K562 (cell line): ENCODE measurements at regions not wholly inside any gene's neighbourhood (a gene's known extent, or its start where the extent isn't known, plus 50 kb on each side); places are given as distances from the start of the nearest gene placed in this dataset.

Experiments
- ATAC-seq: fragments of 200-7000 bp; cut with Tn5 transposase; 3 replicates; pipeline ENCODE4 v1.9.1; 2020; ENCODE audit warnings: moderate library complexity
- BruUV-seq: library from RNA; stranded (reverse); fragments of 400-500 nt; replicated peaks from 2 replicates; lab custom pipeline; 2021; lab: Mats Ljungman, UMichigan
- CTCF ChIA-PET: fragments of 300-600 bp; formaldehyde crosslinking; extraction: SDS; loops from one replicate; lab custom pipeline; 2021; ENCODE audit warnings: low intra/inter-chr PET ratio; lab: Yijun Ruan, JAX
- POLR2A ChIA-PET: fragments of 300-600, 350-650 bp; sonication (Branson Sonifier 250); formaldehyde crosslinking; extraction: SDS; loops from one replicate; lab custom pipeline; 2021; ENCODE audit warnings: antibody characterized with exemption, inconsistent platforms; lab: Yijun Ruan, JAX
- DNase-seq, 4 experiments: peaks; one replicate each; pipeline versions ENCODE4 v3.0.0 to v3.0.0-alpha.2; 2011 to 2018; ENCODE audit warnings: low spot score in 3 of 4, mixed read lengths in 3 of 4; ENCODE audit errors: extremely low read depth in 1 of 4
- FAIRE-seq: peaks from 2 replicates; lab custom pipeline; 2011; peaks lifted over from hg19 to GRCh38; lab: Jason Lieb, UNC
- H2AFZ ChIP-seq: 2 replicates; pipeline ENCODE4 v1.6.0; 2011; ENCODE audit warnings: low read depth, low read length, control low read depth, inconsistent platforms
- H3K27ac ChIP-seq: fragments of 200-600 bp; 3 replicates; pipeline ENCODE4 v1.8.0; 2011; ENCODE audit warnings: low read depth, mild to moderate bottlenecking, control low read depth, inconsistent platforms, low read length, moderate library complexity, mixed read lengths; ENCODE audit errors: extremely low read depth
- H3K27me3 ChIP-seq, 2 experiments: fragments of 300-600 bp in 1 of 2; 2 replicates in 1 of 2; 3 replicates in 1 of 2; pipeline versions ENCODE4 v1.6.0 to v1.8.0; 2011; ENCODE audit warnings: inconsistent platforms in 2 of 2, low read length in 2 of 2, mild to moderate bottlenecking in 1 of 2, mixed read lengths in 1 of 2, moderate library complexity in 1 of 2; ENCODE audit not compliant: control insufficient read depth in 2 of 2, insufficient read depth in 2 of 2
- H3K36me3 ChIP-seq: fragments of 300-600 bp; 3 replicates; pipeline ENCODE4 v1.8.0; 2011; ENCODE audit warnings: mild to moderate bottlenecking, low read length, inconsistent platforms; ENCODE audit not compliant: control insufficient read depth, insufficient read depth
- H3K4me1 ChIP-seq, 2 experiments: fragments of 200-600 bp in 1 of 2; replicated peaks in 1 of 2; 2 replicates in 1 of 2; 3 replicates in 1 of 2; pipeline versions ENCODE4 v1.5.1 to v1.8.0; 2011; ENCODE audit warnings: inconsistent platforms in 2 of 2, low read length in 2 of 2, mild to moderate bottlenecking in 1 of 2, mixed read lengths in 1 of 2, moderate library complexity in 1 of 2; ENCODE audit not compliant: control insufficient read depth in 2 of 2, insufficient read depth in 2 of 2
- H3K4me2 ChIP-seq: 2 replicates; pipeline ENCODE4 v1.6.1; 2011; ENCODE audit warnings: low read length, control low read depth, inconsistent platforms, mixed read lengths; ENCODE audit not compliant: insufficient read depth
- H3K4me3 ChIP-seq: fragments of 200-600 bp; sonication (generic), shearing (Covaris generic); 2 replicates; pipeline ENCODE4 v1.5.1; 2016; ENCODE audit warnings: control low read depth, inconsistent platforms
- H3K79me2 ChIP-seq: fragments of 200-600 bp; 3 replicates; pipeline ENCODE4 v1.8.0; 2011; ENCODE audit warnings: low read length, inconsistent platforms; ENCODE audit not compliant: control insufficient read depth, insufficient read depth
- H3K9ac ChIP-seq, 2 experiments: 2 replicates each; pipeline versions ENCODE4 v1.6.0 to v1.6.1; 2011; ENCODE audit warnings: low read depth in 2 of 2, low read length in 2 of 2, control low read depth in 1 of 2, inconsistent platforms in 1 of 2, mild to moderate bottlenecking in 1 of 2, mixed read lengths in 1 of 2; ENCODE audit not compliant: insufficient read depth in 1 of 2
- H3K9me1 ChIP-seq: one replicate; pipeline ENCODE4 v1.6.0; 2011; ENCODE audit warnings: inconsistent platforms, mild to moderate bottlenecking, low read length, moderate library complexity; ENCODE audit not compliant: control insufficient read depth, insufficient read depth
- H3K9me3 ChIP-seq: replicated peaks from 2 replicates; pipeline ENCODE4 v1.5.1; 2011; ENCODE audit warnings: low read depth, low read length, inconsistent platforms; ENCODE audit not compliant: control insufficient read depth, insufficient read depth
- H4K20me1 ChIP-seq: replicated peaks from 2 replicates; pipeline ENCODE4 v1.6.1; 2011; ENCODE audit warnings: low read length, inconsistent platforms, mixed read lengths; ENCODE audit not compliant: control insufficient read depth, insufficient read depth
- CCNT2 ChIP-seq: IDR thresholded peaks from 2 replicates; pipeline ENCODE4 v1.6.1; 2011; ENCODE audit warnings: borderline replicate concordance, low read depth, mild to moderate bottlenecking, moderate library complexity, mixed read lengths, low read length; ENCODE audit not compliant: insufficient read length; ENCODE audit errors: extremely low read depth
- SMC3 ChIP-seq: conservative IDR thresholded peaks from 2 replicates; pipeline ENCODE4 v1.6.1; 2011; ENCODE audit warnings: low read depth, low read length, improper control_type of control experiment; ENCODE audit not compliant: insufficient read depth
- TAF15 ChIP-seq: fragments of 200-400 bp; formaldehyde crosslinking; IDR thresholded peaks from 2 replicates; pipeline ENCODE4 v1.6.1; 2017; ENCODE audit warnings: mild to moderate bottlenecking, low read depth, low read length, moderate library complexity
- ZBTB40 ChIP-seq, 2 experiments: fragments of 450-650 bp in 1 of 2; sonication (generic) in 1 of 2; formaldehyde crosslinking in 1 of 2; IDR thresholded peaks; 2 replicates each; pipeline versions ENCODE4 v1.7.1 to v1.9.0; 2016 to 2022; ENCODE audit warnings: inconsistent platforms in 1 of 2, mild to moderate bottlenecking in 1 of 2, missing genetic modification reagents in 1 of 2
- WGBS: fragments of 100-300 bp; shearing (Covaris generic); methylation state at CpG from one replicate; pipeline ENCODE4 v1.1.6; 2016; ENCODE audit warnings: low coverage, mixed read lengths; ENCODE audit not compliant: insufficient coverage; ENCODE audit errors: missing lambda C conversion rate; 5-methylcytosine and 5-hydroxymethylcytosine counted together
- in situ Hi-C: fragments of 300-500 bp; cut with MboI; formaldehyde crosslinking; loops from 4 replicates; pipeline ENCODE4 v1.15.0; 2018; ENCODE audit warnings: inconsistent platforms, mixed read lengths
- intact Hi-C: fragments of 100-400 bp; cut with micrococcal nuclease; formaldehyde crosslinking; loops from 2 replicates; pipeline ENCODE4 v1.14.2; 2022

- in situ Hi-C loops = no loop called here
- no peak for DNase-seq
- H3K36me3 ChIP-seq = no peaks in the 10 kb centered on the region
- H3K9ac ChIP-seq = no peak overlapping the region
- no peak for TF ChIP-seq CCNT2
- TF ChIP-seq SMC3 = no peak
- TF ChIP-seq TAF15 = no peak
- TF ChIP-seq ZBTB40 (IDR thresholded peaks at IDR 0.05) = no peak
- no peak for TF ChIP-seq ZBTB40 (CRISPR knock-in tag; IDR thresholded peaks at IDR 0.05)
- TF ChIP-seq, all 486 proteins: peak for 0
- FAIRE-seq = no peak
- intact Hi-C loops = no loop called here
- ChIA-PET CTCF (no interaction called here), POLR2A (no interaction called here)
- 0% methylated on average over 4 of the region's 4 CpGs for WGBS
- no peak overlapping the region for H3K4me2 ChIP-seq
- no peak overlapping the region for H3K27ac ChIP-seq
- no peaks in the 10 kb centered on the region for H4K20me1 ChIP-seq
- no TSS peak for BruUV-seq
- no peaks in the 10 kb centered on the region for H3K79me2 ChIP-seq
- H3K27me3 ChIP-seq = no peaks in the 10 kb centered on the region
- no peaks in the 10 kb centered on the region for H3K4me1 ChIP-seq
- no peak overlapping the region for H2AFZ ChIP-seq
- H3K9me1 ChIP-seq = no peaks in the 10 kb centered on the region
- no peak for ATAC-seq
- H3K4me3 ChIP-seq = no peak overlapping the region
- H3K9me3 ChIP-seq = no peaks in the 10 kb centered on the region
These were observed 159.9 kb upstream of the DTNA start for GRCh38 chr18:34550156-34550555.
